ENCODE measurements at regions not wholly inside any gene's neighbourhood (a gene's known extent, or its start where the extent isn't known, plus 50 kb on each side); places are given as distances from the start of the nearest gene placed in this dataset.

DNA sequence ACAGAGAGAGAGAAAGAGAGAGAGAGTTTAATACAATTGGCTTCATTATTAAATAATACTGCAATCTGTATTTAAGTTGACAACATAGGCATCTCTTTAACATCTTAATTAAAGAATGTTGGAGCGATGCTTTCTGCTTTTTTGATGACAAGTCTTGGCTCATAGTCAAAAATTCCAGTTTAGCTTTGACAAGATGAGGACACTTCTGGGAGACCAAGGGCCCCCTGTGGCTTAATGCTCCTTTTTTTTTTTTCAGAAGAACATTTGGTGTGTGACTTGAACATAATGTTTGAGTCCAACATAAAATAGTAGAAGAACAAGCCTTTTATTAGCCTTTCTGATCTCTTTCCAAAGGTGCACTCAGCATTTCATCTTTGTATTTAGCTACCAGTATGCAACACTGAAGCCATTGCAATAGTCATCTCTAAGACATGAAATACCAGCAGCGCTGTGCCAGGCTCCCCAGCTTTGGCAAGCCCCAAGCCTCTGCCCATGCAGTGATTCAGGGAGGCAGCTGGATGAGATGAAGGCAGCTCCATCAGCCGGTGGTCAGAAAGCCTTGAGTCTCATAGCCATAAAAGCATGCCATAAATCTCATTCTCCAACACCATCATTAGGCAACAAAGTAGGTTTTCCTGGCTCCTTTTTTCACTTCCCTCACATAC, 349.4 kb upstream of the SEMA6D start:
- TF ChIP-seq, protein P1, sequence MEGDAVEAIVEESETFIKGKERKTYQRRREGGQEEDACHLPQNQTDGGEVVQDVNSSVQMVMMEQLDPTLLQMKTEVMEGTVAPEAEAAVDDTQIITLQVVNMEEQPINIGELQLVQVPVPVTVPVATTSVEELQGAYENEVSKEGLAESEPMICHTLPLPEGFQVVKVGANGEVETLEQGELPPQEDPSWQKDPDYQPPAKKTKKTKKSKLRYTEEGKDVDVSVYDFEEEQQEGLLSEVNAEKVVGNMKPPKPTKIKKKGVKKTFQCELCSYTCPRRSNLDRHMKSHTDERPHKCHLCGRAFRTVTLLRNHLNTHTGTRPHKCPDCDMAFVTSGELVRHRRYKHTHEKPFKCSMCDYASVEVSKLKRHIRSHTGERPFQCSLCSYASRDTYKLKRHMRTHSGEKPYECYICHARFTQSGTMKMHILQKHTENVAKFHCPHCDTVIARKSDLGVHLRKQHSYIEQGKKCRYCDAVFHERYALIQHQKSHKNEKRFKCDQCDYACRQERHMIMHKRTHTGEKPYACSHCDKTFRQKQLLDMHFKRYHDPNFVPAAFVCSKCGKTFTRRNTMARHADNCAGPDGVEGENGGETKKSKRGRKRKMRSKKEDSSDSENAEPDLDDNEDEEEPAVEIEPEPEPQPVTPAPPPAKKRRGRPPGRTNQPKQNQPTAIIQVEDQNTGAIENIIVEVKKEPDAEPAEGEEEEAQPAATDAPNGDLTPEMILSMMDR (IDR thresholded peaks at IDR 0.05) = no peak
- TF ChIP-seq EZH2 (IDR thresholded peaks at IDR 0.05; ENCODE audit: borderline replicate concordance, insufficient read depth, low read depth, low read length, poor library complexity, severe bottlenecking) = no peak

Measured in B cell (primary cell).